Coronary artery (tissue), 2 donors: ENCODE measurements at regions not wholly inside any gene's neighbourhood (a gene's known extent, or its start where the extent isn't known, plus 50 kb on each side); places are given as distances from the start of the nearest gene placed in this dataset.

Experiments used
- DNase-seq: peaks from one replicate; pipeline ENCODE4 v3.0.0-alpha.2; 2017; ENCODE audit warnings: low spot score
- H3K27ac ChIP-seq, 2 donors: fragments of 200-600 bp; sonication (generic); one replicate each; pipeline ENCODE4 v1.5.1; 2016 to 2019
- H3K4me3 ChIP-seq: fragments of 200-600 bp; sonication (generic); 2 replicates; pipeline ENCODE4 v1.5.1; 2016; ENCODE audit warnings: mild to moderate bottlenecking, moderate library complexity
- CTCF ChIP-seq: fragments of 200-600 bp; sonication (generic); IDR thresholded peaks from one replicate; pipeline ENCODE4 v1.5.1; 2019; ENCODE audit warnings: antibody characterized with exemption

GRCh38 chr5:14048434-14048833 is 94.7 kb upstream of the TRIO start:
- no peak overlapping the region for H3K27ac ChIP-seq
- no peak for TF ChIP-seq CTCF
- DNase-seq, result no peak
- H3K4me3 ChIP-seq, result no peak overlapping the region

- TF ChIP-seq CTCF, result no peak
- no peak overlapping the region for H3K27ac ChIP-seq
- H3K4me3 ChIP-seq, result no peak overlapping the region
- DNase-seq, result no peak
Measured at GRCh38 chr5:14041528-14042192, 97.2 kb upstream of the DNAH5 start.

GRCh38 chr5:14040542-14040941 is 96.1 kb upstream of the DNAH5 start:
- TF ChIP-seq CTCF, result no peak
- no peak for DNase-seq
- Histone ChIP-seq H3K4me3 (no peak overlapping the region), H3K27ac (no peak overlapping the region)

GRCh38 chr5:14039576-14039975 is 95.1 kb upstream of the DNAH5 start:
- TF ChIP-seq CTCF, result no peak
- Histone ChIP-seq H3K4me3 (no peak overlapping the region), H3K27ac (no peak overlapping the region)
- no peak for DNase-seq

GRCh38 chr5:14039063-14039462 is 94.6 kb upstream of the DNAH5 start:
- Histone ChIP-seq H3K4me3 (no peak overlapping the region), H3K27ac (no peak overlapping the region)
- DNase-seq, result no peak
- no peak for TF ChIP-seq CTCF

GRCh38 chr5:14038341-14038959 is 94.0 kb upstream of the DNAH5 start:
- TF ChIP-seq CTCF, result no peak
- no peak for DNase-seq
- Histone ChIP-seq H3K27ac (no peak overlapping the region), H3K4me3 (no peak overlapping the region)

- no peak for DNase-seq
- no peak for TF ChIP-seq CTCF
- H3K27ac ChIP-seq, result no peak overlapping the region
- no peak overlapping the region for H3K4me3 ChIP-seq
Measured at GRCh38 chr5:14036947-14037346, 92.5 kb upstream of the DNAH5 start.
